VCaP (cell line): ENCODE measurements at regions not wholly inside any gene's neighbourhood (a gene's known extent, or its start where the extent isn't known, plus 50 kb on each side); places are given as distances from the start of the nearest gene placed in this dataset.

ENCODE experiments used
- H3K27ac ChIP-seq: fragments of 450-650 bp; 2 replicates; pipeline ENCODE4 v1.5.1; 2017
- CTCF ChIP-seq: fragments of 450-650 bp; conservative IDR thresholded peaks from 2 replicates; pipeline ENCODE4 v1.5.1; 2017; ENCODE audit warnings: mild to moderate bottlenecking, moderate library complexity

- H3K27ac ChIP-seq = no peak overlapping the region
- no peak for TF ChIP-seq CTCF
Observed at GRCh38 chr14:24744641-24745040, 110.7 kb upstream of the GZMB start.

DNA sequence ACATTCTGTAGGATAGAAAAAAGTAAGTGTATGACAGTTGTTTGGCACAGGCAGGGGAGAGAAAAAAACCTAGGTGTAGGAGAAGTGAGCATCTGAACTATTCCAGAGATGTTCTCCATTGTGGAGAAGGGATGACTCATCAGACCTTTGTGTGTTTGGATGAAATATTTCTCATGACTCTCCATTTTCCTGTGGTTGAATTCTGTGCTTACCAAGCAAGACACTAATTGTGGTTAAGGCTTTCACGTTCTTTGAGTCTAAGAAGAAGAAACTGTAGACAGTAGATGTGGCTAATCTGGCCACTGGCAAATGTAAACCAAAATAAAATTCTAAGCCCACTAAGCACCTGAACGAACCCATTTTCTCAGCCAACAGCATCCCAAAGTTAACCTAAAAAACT is 107.9 kb upstream of the GZMB start:
- no peak for TF ChIP-seq CTCF
- H3K27ac ChIP-seq = no peak overlapping the region

DNA sequence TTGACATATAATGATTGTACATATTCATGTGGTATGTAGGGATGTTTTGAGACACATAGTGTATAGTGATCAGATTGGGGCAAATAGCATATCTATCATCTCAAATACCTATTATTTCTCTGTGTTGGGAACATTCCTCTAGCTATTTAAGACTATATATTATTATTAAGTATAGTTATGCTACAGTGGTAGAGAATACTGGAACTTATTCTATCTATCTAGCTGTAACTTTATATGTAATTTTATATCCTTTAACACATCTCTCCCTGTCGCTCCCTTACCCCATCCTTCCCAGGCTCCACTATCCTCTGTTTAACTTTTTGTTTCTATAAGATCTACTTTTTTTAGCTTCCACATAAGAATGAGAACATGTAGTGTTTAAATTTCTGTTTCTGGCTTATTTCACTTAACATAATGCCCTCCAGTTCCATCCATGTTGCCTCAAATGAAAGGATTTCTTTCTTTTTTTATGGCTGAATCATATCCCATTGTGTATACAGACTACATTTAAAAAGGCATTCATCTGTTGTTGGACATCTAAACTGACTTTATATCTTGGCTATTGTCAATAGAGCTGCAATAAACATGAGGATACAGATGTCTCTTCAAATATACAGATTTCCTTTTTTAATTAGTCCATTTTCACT is 102.1 kb upstream of the GZMB start:
- no peak for TF ChIP-seq CTCF
- H3K27ac ChIP-seq = no peak overlapping the region

DNA sequence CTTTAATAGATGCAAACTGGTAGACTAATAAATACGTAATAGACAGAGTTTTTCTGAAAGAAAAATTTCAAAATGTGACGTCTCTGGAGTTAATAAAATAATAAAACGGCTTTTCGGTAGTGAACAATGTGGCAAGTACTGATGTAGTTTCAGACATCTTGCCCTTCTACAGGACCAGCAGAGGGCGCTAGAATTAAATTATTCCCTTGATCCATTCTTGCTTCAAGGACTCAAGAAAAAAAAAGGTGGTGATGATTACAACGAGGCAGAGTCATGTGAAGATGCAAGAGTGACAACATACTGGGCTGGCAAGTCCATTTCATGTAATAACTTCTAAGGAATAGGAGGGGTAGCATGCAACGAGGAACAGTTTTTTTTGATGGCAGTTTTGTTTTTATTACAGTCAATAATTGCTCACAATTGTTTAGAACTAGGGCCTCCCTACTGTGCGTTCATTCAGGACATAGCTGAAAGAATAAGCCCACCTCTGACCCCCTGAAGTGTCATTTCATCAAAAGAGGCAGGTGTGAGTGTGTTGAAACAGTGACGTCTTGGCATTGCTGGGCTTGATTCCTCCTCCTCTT is 101.0 kb upstream of the GZMB start:
- peak; percentile 81 for TF ChIP-seq CTCF
- no peak overlapping the region for H3K27ac ChIP-seq

DNA sequence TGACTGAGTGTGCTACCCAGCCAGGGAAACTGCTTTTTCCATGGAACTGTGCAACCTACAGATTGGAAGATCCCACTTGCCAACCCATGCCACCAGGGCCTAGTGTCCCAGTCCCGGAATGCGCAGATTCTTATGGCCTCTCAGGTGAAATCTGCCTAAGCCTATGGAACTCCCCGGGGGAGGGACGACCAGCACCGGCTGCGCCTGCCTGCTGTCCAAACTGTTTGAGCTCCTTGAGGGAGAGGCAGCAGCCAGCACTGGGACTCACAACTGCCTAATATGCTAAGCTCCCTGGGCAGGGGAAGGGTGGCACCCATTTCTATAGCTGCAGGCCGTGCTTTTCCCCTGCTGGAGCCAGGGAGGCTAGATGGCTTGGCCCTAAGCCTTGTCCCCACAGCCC is 92.5 kb upstream of the GZMB start:
- H3K27ac ChIP-seq = no peak overlapping the region

DNA sequence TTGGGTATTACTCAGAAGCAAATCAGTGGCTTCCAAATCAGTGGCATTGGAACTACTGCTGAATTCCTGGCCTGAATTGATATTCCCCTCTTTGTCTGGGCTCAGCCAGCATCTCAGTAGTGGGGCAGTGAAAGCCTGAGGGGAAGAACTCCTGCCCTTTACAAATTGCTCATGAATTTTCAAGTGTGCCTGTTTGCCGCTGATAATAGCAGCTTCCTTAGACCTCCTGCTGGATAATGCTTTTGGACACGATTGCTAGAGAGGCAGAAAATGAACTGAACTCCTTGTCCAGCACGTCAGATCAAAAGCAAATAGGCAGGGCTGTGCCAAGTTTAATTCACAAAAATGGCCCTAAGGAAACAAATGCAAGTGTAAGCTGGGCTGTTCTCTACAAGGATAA is 91.3 kb upstream of the GZMB start:
- TF ChIP-seq CTCF = no peak
- no peak overlapping the region for H3K27ac ChIP-seq

More for the DNA sequence above, 92.5 kb upstream of the GZMB start:
- TF ChIP-seq CTCF = no peak

DNA sequence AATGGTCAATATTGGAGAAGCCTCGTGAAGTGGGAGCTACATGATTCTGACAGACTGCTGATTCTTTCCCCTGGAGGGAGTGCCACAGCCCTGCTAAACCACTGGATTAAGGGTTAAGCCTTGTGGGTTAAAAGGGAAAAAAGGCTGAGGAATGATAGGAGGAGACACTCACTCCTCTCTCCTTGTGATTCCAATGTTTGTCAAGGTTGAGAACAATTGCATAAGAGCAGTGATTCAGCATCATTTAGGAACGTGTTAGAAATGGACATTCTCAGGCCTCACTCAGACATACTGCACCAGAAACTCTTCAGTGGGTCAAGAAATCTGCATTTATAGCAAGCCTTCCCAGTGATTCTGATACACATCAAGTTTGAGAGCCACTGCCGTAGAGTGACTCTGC is 87.8 kb upstream of the GZMB start:
- TF ChIP-seq CTCF = no peak
- no peak overlapping the region for H3K27ac ChIP-seq
